HEK293T (cell line): ENCODE measurements at regions not wholly inside any gene's neighbourhood (a gene's known extent, or its start where the extent isn't known, plus 50 kb on each side); places are given as distances from the start of the nearest gene placed in this dataset.

ENCODE experiments used
- ARNT ChIP-seq: fragments of 450-650 bp; IDR thresholded peaks from 2 replicates; pipeline ENCODE4 v1.6.1; 2017; ENCODE audit warnings: mild to moderate bottlenecking
- BHLHE40 ChIP-seq: fragments of 450-650 bp; IDR thresholded peaks from 2 replicates; pipeline ENCODE4 v1.6.1; 2016; ENCODE audit warnings: mild to moderate bottlenecking, moderate library complexity, borderline replicate concordance
- ELF4 ChIP-seq: fragments of 450-650 bp; IDR thresholded peaks from 2 replicates; pipeline ENCODE4 v1.6.1; 2017; ENCODE audit warnings: antibody characterized with exemption
- FOXA1 ChIP-seq: fragments of 450-650 bp; IDR thresholded peaks from 2 replicates; pipeline ENCODE4 v1.6.1; 2016; ENCODE audit warnings: mild to moderate bottlenecking
- FOXK2 ChIP-seq: fragments of 450-650 bp; IDR thresholded peaks from 2 replicates; pipeline ENCODE4 v1.6.1; 2016; ENCODE audit warnings: mild to moderate bottlenecking
- FOXM1 ChIP-seq: fragments of 450-650 bp; IDR thresholded peaks from 2 replicates; pipeline ENCODE4 v1.6.1; 2017; ENCODE audit warnings: mild to moderate bottlenecking, borderline replicate concordance
- HDGF ChIP-seq: fragments of 450-650 bp; IDR thresholded peaks from 2 replicates; pipeline ENCODE4 v1.6.1; 2017; ENCODE audit warnings: antibody characterized with exemption, borderline replicate concordance
- L3MBTL2 ChIP-seq: fragments of 450-650 bp; conservative IDR thresholded peaks from 2 replicates; pipeline ENCODE4 v1.6.1; 2016; ENCODE audit warnings: mild to moderate bottlenecking
- LEF1 ChIP-seq: fragments of 450-650 bp; IDR thresholded peaks from 2 replicates; pipeline ENCODE4 v1.6.1; 2017; ENCODE audit warnings: mild to moderate bottlenecking, borderline replicate concordance
- SP1 ChIP-seq: fragments of 450-650 bp; IDR thresholded peaks from 2 replicates; pipeline ENCODE4 v1.6.1; 2017
- SUZ12 ChIP-seq: fragments of 450-650 bp; IDR thresholded peaks from 2 replicates; pipeline ENCODE4 v1.6.1; 2016; ENCODE audit warnings: mild to moderate bottlenecking
- TARDBP ChIP-seq: fragments of 450-650 bp; IDR thresholded peaks from 2 replicates; pipeline ENCODE4 v1.6.1; 2016
- ZNF384 ChIP-seq: fragments of 450-650 bp; IDR thresholded peaks from 2 replicates; pipeline ENCODE4 v1.6.1; 2016
- TF ChIP-seq, protein P1 (sequence below): fragments of 450-650 bp; IDR thresholded peaks from 2 replicates; pipeline ENCODE4 v1.6.1; 2016

DNA sequence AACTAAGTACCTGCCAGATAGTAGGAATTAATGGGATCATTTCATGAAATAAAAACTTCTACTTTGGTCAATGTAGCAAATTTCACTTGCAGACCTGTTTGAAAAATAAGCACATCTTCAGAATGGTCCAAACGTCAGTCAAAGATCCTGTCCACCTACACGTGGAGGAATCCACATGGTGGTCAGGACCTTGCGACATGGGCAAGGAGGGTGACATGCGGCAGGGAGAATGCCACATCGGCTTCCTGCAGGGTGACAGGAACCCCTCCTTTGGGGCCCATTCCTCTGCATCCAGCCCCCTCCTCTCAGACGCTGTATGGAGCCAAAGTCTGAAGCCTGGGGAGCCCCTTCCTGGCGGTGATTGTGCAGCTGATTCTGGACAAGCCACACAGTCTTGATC, 95.5 kb upstream of the MGMT start:
- TF ChIP-seq FOXA1 (no peak), SUZ12 (no peak), SP1 (no peak), HDGF (no peak), FOXK2 (no peak), ARNT (no peak), BHLHE40 (no peak), FOXM1 (no peak), ZNF384 (no peak), TARDBP (no peak), ELF4 (no peak), LEF1 (no peak), L3MBTL2 (no peak)
- TF ChIP-seq, protein P1, sequence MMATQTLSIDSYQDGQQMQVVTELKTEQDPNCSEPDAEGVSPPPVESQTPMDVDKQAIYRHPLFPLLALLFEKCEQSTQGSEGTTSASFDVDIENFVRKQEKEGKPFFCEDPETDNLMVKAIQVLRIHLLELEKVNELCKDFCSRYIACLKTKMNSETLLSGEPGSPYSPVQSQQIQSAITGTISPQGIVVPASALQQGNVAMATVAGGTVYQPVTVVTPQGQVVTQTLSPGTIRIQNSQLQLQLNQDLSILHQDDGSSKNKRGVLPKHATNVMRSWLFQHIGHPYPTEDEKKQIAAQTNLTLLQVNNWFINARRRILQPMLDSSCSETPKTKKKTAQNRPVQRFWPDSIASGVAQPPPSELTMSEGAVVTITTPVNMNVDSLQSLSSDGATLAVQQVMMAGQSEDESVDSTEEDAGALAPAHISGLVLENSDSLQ, result no peak
